PFSK-1 (cell line): ENCODE measurements at regions not wholly inside any gene's neighbourhood (a gene's known extent, or its start where the extent isn't known, plus 50 kb on each side); places are given as distances from the start of the nearest gene placed in this dataset.

ENCODE experiments used
- SIN3A ChIP-seq: IDR thresholded peaks from 2 replicates; pipeline ENCODE4 v1.6.1; 2012; ENCODE audit warnings: mild to moderate bottlenecking, low read length, moderate library complexity, borderline replicate concordance; ENCODE audit not compliant: insufficient read depth
- TAF1 ChIP-seq: IDR thresholded peaks from 2 replicates; pipeline ENCODE4 v1.6.1; 2012; ENCODE audit warnings: low read length, control low read depth, borderline replicate concordance; ENCODE audit not compliant: insufficient read depth
- TF ChIP-seq, protein P1 (sequence below), 2 experiments: IDR thresholded peaks; 2 replicates each; pipeline versions ENCODE4 v1.6.1 to v1.8.0; 2011 to 2012; ENCODE audit warnings: low read depth in 2 of 2, low read length in 2 of 2, control low read depth in 1 of 2, inconsistent platforms in 1 of 2, mild to moderate bottlenecking in 1 of 2, moderate library complexity in 1 of 2; ENCODE audit not compliant: insufficient read depth in 1 of 2

DNA sequence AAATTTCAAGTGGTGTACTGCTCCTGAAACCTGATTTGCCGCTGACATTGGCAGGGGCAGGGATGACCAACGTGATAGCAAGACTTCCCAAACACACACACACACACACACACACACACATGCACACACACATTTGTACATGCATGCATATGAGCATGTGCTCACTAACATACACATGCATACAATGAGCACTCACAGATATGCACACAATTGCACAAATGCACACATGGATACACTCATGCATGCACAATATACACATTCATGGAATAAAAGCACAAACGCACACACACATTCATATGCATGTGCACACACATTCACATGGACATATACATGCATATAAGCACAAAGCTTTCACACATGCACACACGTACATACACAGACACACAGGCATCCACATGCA is 181.2 kb upstream of the ZNF618 start:
- no peak for TF ChIP-seq TAF1
- TF ChIP-seq, protein P1, sequence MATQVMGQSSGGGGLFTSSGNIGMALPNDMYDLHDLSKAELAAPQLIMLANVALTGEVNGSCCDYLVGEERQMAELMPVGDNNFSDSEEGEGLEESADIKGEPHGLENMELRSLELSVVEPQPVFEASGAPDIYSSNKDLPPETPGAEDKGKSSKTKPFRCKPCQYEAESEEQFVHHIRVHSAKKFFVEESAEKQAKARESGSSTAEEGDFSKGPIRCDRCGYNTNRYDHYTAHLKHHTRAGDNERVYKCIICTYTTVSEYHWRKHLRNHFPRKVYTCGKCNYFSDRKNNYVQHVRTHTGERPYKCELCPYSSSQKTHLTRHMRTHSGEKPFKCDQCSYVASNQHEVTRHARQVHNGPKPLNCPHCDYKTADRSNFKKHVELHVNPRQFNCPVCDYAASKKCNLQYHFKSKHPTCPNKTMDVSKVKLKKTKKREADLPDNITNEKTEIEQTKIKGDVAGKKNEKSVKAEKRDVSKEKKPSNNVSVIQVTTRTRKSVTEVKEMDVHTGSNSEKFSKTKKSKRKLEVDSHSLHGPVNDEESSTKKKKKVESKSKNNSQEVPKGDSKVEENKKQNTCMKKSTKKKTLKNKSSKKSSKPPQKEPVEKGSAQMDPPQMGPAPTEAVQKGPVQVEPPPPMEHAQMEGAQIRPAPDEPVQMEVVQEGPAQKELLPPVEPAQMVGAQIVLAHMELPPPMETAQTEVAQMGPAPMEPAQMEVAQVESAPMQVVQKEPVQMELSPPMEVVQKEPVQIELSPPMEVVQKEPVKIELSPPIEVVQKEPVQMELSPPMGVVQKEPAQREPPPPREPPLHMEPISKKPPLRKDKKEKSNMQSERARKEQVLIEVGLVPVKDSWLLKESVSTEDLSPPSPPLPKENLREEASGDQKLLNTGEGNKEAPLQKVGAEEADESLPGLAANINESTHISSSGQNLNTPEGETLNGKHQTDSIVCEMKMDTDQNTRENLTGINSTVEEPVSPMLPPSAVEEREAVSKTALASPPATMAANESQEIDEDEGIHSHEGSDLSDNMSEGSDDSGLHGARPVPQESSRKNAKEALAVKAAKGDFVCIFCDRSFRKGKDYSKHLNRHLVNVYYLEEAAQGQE (IDR thresholded peaks at IDR 0.05; ENCODE audit: insufficient read depth in 1 of 2, low read depth in 2 of 2, low read length in 2 of 2), result no peak
- TF ChIP-seq SIN3A, result no peak
